GM18951 (cell line): ENCODE measurements at regions not wholly inside any gene's neighbourhood (a gene's known extent, or its start where the extent isn't known, plus 50 kb on each side); places are given as distances from the start of the nearest gene placed in this dataset.

ENCODE experiments used
- POLR2A ChIP-seq: IDR thresholded peaks from 4 replicates; pipeline ENCODE4 v1.6.1; 2011; ENCODE audit warnings: mild to moderate bottlenecking; ENCODE audit not compliant: insufficient read length, insufficient read depth; ENCODE audit errors: extremely low read depth
- in situ Hi-C: fragments of 300-500 bp; cut with MboI; formaldehyde crosslinking; loops from one replicate; pipeline ENCODE4 v1.12.0; 2022; ENCODE audit warnings: low sequenced_read_pairs, mixed read lengths, inconsistent platforms; ENCODE audit not compliant: unreplicated experiment

DNA sequence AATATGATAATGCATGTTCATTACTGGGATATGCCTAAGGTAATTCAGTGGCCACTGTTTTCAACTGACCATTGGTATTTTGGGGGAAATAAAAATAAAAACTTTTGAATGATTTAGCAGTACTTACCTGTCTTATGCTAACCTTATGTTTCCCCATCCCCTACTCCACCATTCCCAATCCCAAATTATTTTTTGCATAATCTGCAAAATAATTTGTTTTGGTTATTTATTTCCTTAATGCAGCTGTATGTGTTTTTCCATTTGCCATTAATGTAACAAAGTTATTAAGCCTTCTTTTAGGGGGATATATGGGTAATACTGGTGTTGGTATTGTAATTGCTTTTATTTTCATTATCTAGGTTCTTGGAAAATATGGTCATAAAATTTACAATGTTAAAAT lies 213.9 kb upstream of the GULP1 start:
- in situ Hi-C loops: no loop called here

DNA sequence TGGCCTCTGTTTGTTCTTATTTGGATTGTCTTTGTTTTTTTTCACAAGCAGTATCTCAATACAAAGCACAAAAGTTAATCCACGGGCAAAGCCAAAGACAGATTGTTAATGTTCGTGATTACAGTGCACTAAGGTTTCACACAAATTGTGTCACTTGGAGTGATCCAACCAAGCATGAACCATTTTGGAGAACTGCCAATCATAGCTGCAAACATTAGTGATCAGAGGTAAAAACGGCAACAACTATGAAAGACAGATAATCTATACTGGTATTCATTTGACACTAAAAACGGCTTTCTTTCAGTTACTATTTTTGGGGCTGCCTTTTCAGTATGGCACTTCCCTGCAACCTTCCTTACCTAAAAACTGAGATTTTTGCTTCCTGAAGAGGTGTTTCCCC lies 213.1 kb upstream of the GULP1 start:
- in situ Hi-C loops: no loop called here
- TF ChIP-seq POLR2A: no peak

More for the DNA sequence above, 213.9 kb upstream of the GULP1 start:
- no peak for TF ChIP-seq POLR2A

DNA sequence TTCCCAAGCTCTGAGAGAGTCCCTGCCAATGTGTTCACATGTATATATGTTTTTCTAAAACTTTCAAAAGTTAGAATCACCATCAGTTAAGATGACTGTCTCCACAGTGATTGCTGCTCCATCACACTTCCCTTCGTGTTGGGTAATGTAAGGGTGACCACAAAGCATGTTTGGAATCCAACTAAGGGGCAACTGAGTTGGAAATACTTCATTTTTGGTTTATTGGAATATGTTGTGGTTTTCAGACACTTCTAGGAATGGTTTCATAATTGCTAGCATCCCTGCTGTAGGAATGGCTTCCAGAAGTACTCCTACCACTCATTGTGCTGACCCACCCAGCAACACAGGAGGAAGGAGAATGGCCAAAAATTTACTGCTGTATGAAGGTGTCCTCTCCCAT lies 212.5 kb upstream of the GULP1 start:
- TF ChIP-seq POLR2A: no peak

DNA sequence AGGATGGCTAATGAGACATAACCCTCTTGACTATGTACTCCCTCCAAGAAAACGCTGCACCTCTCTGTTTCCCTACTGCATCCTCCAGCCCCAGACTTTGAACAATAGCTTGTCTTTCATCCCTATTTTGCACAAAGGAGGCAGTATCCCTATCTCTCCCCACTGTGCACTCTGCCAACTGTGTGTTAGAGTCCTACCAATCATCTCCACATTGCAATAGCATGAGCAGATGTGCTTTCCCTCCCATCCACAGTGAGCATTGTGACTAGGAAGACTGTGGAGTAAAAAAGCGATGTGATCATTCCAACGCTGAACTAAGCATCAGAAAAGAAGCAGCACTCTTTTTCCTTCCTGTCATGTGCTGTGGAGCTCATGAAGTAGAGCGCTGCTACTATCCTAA lies 206.3 kb upstream of the GULP1 start:
- in situ Hi-C loops: no loop called here
- TF ChIP-seq POLR2A: no peak

More for the DNA sequence above, 212.5 kb upstream of the GULP1 start:
- in situ Hi-C loops: no loop called here

DNA sequence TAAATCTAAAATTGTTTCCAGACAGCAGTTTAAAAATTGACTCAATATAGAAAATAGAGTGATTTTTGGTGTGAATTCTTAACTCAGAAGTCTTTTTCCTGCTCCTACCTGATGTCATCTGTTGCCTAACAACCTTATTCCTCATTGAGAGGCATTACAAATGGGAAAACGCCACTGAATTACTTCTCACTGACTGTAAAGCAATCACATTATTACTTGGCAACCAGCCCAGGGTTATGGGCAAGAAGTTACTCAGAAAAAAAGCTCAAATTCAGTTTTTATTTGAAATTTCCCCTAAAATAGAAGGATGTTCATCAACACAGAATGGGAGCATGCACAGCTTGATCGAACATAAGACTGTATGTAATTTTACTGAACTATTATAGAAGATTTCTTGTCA lies 201.8 kb upstream of the GULP1 start:
- TF ChIP-seq POLR2A: no peak
- in situ Hi-C loops: no loop called here

DNA sequence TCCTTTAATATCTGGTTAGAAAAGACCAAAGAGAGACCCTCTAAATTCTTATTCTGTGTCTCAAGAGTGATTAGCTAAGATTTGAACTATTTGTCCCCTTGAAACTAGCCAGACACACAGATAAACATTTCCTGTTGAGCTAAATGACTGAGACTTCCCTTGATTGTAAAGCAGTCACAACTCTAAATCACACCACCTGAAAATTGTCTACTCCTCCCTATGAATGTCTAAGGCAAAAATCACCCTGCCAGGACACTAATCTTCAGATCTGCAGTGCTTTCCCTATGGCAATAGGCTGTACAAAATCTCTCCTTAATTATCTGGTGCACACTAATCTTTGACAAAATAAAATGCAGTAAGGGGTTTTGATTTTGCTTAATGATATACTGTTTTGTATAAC lies 200.5 kb upstream of the GULP1 start:
- no peak for TF ChIP-seq POLR2A
- in situ Hi-C loops: no loop called here

DNA sequence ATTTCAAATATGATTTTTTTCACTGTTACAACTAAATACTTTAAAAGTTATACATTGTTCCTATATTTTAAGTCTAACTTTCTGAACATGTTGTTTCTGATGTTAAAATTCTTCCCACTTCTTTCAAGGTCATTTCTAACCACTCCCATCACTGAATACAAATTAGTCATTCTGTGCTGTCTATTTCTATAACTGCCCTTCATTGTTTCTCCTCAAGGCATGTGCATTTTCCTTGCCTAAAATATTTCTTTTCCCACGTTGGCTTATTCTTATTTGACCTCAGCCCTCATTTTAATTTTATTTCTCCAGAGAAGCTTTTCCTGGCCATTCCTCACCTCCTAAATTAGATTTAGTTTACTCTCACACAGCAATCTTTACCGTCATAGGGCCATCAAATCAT lies 198.9 kb upstream of the GULP1 start:
- in situ Hi-C loops: no loop called here
- TF ChIP-seq POLR2A: no peak

DNA sequence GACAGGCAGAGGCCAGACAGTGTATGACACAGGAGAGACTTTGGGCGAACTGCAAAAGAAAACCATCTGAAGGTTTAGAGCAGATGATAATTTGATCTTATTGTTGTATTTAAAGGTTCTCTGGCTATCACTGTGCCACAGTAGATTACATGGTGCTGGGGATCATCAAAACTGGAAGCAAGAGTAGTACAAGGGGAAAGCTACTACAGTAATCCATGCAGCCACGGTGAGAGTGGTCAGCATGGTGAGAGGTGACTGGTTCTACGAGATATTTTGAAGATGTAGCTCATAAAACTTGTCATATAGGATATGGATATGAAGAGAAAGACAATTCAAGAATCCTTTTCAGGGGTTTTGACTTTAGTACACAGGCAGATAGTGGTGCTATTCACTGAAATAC lies 194.8 kb upstream of the GULP1 start:
- no peak for TF ChIP-seq POLR2A
- in situ Hi-C loops: no loop called here

DNA sequence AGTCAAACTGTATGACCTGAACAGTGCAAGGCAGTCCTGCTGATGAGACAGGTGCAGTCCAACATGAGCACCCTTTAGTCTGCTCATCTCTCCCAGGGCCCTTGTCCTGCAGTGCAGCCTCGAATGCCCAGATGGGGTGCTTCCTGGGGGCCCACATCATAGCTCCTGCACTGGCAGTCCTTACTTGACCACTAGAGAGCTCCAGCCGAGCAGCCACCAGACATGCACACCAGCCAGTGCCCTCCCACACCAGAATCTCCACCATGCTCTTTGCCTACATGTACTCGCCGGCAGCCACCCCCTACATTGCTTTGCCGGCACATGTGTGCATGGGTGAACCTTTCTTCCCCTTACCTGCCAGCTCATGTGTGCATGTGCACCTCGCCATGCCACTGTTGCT lies 188.8 kb upstream of the GULP1 start:
- TF ChIP-seq POLR2A: no peak
- in situ Hi-C loops: no loop called here

DNA sequence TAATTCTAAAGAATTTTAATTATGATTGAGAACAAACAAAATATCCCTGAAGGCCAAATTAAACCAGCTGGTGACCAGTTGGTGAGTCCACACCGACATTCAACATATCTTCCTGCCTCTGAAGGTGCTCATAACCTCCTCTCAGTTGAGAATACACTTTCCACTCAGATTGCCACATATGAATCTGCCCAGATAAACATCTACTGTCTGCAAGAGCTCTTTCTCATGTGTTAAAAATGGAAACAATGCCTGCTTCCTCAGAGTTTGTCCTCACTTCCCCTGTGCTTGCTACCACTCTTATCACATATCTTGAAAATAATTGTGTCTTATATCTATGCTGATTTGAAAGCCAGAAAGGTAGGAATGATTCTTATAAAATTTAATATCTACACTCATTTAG lies 177.7 kb upstream of the GULP1 start:
- no peak for TF ChIP-seq POLR2A
- in situ Hi-C loops: no loop called here

DNA sequence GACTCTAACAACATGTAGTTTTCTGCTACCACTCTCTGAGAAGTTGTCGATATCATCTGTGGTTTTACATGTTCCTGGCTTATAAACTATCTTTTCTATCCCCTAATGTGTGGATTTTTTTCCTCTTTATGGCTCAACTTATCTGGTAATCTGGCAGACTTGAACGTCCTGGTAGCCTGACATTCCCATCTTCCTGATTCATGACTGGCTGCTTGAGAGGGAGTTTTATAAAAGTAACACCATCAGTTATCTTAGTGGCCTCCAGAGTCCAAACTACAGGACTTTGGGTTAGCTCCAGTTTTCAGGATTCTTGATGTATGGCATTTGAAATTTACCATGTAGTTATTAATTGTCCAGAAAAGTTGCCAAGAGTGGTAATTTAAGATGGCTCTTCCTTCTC lies 174.0 kb upstream of the GULP1 start:
- no peak for TF ChIP-seq POLR2A
- in situ Hi-C loops: no loop called here

DNA sequence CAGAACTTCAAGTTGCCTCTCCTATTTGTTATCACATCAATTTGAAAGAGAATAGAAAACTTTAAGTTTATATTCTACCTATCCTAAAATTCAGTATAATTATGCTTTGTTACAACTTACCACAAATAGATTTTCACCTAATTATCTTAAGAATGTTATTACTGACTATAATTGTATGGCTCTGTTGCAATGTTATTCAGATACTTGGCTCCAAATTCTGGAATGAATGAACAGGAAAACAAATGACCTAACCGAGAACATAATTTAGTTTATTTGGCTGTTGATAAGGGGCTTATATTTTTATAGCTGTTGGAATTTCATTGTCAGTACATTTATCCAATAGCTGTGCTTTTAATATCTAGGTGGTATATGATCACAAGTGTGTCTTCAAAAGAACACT lies 173.2 kb upstream of the GULP1 start:
- no peak for TF ChIP-seq POLR2A
- in situ Hi-C loops: no loop called here

DNA sequence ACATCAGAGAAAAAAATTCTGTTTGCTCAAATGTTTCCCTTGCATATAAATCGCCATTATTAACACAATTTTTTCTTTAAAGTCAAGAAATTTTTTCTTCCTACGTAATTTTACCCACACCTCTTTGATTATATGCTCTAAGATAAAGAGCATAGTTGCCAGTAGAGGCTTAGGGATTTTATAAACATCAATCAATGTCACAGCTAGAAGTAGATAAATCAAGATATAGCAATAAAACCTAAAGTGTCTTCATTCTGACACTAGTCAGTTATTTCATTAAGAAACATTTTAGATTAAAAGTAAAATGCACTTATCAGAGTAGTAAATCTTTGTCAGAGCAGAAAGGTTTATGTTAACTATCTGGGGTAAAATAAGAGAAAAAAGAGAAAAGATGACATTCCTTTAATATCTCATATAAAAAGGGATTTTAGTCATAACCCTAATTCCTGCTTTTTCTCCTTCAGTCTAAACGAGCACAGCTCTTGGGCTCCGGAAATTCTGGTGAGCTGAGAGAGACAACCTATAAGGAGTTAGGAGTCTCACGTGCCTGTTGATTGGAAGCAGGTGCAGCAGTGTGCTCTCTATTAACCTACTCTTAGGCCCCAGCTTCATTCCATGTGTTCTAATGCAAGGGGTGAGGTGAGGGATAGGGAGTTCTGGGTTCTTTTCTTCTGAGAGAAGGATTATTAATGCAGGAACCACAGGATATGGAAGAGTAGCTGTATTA lies 172.4 kb upstream of the GULP1 start:
- in situ Hi-C loops: no loop called here
- no peak for TF ChIP-seq POLR2A

DNA sequence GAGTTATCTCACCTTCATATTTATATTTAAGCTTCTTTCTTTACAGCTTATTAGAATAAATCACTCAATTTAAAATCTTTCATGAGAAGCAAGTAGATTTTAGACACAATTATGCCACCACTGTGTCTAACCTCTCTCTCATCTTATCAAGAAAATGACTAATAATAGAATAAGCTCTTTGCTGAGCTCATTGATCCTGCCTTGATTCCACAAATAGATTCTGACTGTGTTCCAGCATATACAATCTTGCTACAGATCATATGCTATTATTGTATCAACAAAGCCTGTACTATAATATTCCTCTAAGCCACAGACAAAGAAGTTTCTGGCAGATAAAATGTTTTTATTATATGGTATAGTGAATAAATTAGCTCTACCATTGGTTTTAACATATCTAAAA lies 168.7 kb upstream of the GULP1 start:
- no peak for TF ChIP-seq POLR2A
- in situ Hi-C loops: no loop called here

DNA sequence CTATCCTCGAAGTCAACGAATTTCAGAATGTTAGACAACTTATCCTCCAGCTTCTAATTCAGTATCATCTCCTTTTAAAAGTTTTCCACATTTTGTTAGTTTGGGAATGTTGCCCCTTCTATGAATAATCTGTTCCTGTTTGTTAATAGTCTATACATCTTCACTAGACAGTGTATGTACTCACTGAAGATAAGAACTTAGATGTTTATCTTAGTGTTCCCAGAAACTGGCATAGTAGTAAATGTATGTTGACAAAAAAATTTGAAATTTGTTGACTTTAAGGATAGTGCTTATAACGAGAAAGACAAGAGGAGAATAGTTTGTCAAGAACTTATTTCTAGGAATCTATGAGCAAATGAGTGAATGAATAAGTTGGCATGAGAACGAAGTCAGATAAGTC lies 162.0 kb upstream of the GULP1 start:
- no peak for TF ChIP-seq POLR2A
- in situ Hi-C loops: no loop called here
